Stimulated activated CD4-positive, alpha-beta T cell treated with anti-CD3 and anti-CD28 coated beads, Interleukin-12 subunit alpha, Interleukin-12 subunit beta, amount 100 ng/mL, for 48 hours (primary cell): ENCODE measurements at regions not wholly inside any gene's neighbourhood (a gene's known extent, or its start where the extent isn't known, plus 50 kb on each side); places are given as distances from the start of the nearest gene placed in this dataset.

Source experiments
- DNase-seq, 3 donors: peaks; one replicate each; pipeline ENCODE4 v3.0.0-alpha.2; 2020; ENCODE audit warnings: low read depth in 2 of 3, low spot score in 1 of 3

DNA sequence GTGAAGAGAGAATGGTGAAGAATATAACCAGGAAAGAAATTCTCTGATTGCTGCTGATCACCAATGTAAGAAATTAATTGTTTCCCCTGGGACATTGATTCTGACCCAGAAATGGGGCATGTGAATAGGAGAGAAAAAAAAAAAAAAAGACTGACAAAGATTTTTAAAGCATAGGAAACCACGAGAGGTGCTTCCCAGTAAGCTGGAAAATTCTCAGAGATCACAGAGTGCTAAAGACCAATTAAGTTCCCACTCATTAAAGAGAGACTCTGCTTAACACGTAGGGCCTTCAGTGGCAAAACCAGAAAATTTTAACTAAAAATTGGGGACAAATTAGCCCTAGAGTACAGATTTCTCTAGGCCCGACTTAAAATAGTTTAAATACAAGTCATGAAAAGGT is 604.4 kb downstream of the ARAP2 start:
- no peak for DNase-seq

DNA sequence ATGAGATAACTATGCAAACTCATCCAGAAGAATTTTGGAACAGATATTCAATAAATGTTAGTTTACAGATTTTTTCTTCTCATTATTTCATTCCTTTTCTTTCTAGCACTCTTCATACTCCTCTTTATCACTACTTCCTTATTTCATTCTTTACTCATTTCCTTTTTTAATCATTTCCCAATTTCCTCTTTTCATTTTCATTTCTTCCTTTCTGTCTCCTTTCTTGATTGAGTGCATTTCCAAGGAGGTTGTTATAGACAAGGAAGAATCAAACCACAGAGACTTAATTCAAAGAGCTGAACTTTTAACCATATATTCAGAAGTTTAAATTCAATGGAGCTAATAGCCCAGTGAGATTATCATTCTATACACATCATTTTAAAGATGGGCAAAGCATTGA is 600.7 kb downstream of the ARAP2 start:
- DNase-seq = no peak

DNA sequence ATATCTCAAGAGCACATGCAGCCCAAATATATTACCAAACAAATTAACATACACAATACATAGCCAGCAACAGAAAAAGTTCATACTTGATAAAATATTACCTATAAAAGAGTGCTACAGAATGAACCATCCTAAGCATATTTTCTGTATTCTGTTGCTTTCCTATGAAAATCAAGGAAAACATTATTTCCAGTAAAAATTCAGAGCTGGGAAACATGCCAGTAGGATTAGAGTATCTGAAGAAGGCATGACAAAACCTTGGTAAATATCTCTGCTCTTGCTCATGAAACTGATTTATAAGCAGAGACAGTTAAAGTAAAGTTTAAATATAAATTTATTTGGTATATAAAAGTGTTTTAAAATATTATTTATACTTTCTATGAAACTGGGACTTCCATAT is 599.7 kb downstream of the ARAP2 start:
- DNase-seq = no peak

DNA sequence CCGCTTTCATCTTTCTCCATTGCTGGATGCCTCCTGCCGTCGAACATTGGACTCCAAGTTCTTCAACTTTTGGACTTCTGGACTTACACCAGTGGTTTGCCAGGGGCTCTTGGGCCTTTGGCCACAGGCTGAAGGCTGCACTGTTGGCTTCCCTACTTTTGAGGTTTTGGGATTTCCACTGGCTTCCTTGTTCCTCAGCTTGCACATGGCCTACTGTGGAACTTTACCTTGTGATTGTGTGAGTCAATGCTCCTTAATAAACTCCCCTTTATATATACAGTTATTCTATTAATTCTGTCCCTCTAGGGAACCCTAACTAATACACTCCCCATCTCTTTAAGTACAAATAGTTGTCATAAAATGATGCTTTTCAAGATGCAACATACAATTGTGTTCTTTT is 595.3 kb downstream of the ARAP2 start:
- no peak for DNase-seq

DNA sequence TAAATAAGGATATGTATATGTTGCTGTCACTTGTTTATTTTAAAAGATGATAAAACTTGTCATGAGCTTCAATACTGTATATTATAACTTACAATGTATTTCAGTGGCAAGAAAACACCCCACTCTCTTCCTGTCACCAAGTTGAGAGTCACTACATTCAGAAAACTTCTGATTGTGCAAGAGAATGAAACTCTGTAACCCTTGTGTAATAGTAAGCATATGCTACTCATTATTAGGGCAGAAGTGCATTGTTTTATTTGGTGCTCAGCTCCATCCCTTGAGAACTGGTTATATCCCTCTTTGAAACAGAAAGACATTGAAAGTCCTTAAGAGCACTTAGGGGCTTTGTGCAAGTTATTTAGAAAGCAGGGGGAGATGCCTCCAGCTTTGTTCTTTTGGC is 594.5 kb downstream of the ARAP2 start:
- no peak for DNase-seq

DNA sequence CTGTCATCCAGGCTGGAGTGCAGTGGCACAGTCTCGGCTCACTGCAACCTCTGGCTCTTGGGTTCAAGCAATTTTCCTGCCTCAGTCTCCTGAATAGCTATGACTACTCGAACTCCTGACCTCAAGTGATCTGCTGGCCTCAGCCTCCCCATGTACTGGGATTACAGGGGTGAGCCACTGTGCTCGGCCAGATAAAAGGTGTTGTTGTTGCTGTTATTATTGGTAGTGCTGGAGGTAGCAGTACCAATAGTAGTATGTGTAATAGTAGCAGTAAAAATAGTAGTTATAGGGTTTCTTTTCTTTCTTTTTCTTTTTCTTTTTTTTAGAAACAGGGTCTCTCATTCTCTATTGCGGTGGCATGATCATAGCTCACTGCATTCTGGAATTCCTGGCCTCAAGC is 592.1 kb downstream of the ARAP2 start:
- DNase-seq = no peak

DNA sequence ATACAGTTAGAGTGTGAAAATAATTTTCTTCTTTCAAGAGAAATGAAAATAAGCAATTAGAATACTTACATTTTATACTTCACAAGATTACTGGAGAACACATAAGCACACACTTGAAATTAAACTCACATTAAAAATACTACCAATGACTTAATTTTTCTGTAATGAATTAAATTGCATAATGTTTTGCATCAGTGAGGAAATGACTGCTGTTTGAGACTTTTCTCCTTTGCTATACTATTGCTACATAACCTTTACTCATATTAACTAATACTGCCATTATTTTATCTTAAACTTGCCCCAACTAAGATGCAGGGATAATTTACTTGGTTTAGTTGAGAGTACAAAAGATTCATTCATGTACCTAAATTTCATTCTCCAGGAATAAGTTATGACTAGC is 590.9 kb downstream of the ARAP2 start:
- DNase-seq = no peak

DNA sequence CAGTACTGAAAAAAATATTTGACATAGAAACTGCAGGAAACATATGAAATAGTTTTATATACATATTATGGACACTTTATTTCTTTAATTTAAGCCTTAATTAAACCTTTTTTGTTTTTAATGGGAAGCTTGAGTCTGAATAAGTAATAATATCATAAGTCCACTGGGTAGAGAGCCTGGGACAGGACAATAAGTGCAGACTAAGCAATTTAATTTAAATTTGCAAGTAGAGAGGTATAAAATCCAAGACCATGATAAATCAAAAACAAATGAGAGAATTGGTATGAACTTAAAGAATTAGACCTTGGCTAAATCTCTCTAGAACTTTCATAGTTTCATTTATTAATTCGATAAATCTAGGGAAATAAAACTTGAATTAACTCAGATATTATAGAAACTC is 571.2 kb downstream of the ARAP2 start:
- DNase-seq = no peak

DNA sequence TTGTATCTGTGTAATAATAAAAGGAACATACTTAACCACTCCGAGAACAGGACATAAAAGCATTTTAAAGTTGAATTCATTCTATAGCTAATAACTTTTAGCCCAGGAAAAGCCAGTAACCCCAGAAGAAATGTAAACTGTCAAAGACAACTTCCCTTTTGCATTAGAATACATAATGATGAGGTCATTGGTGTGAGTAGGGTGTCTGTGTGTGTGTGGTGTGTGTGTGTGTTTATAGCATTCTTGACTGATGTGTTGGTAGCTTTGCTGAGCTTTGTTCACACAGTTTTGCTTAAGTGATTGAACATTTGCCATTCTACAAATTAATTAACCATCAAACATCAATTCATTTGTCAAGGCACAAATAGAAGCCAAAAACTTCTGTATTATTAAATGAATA is 559.6 kb downstream of the ARAP2 start:
- no peak for DNase-seq

DNA sequence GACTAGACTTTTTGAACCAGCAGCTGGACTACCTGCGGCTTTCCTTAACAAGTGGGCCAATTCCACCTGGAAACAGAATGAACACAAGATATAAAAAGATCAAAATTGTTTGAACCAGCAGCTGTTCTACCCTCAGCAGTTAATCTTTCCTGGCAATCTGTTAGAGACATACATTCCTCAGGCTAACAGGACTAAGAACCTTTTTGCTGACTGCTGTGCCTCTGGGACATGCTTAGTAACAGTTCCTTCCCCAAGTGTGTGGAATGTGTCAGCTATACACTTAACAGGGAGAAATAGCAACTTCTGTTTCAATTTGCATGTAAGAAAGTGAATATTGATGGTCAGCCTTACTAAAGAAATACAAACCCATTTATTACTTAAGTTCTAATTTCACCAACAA is 554.4 kb downstream of the ARAP2 start:
- no peak for DNase-seq

DNA sequence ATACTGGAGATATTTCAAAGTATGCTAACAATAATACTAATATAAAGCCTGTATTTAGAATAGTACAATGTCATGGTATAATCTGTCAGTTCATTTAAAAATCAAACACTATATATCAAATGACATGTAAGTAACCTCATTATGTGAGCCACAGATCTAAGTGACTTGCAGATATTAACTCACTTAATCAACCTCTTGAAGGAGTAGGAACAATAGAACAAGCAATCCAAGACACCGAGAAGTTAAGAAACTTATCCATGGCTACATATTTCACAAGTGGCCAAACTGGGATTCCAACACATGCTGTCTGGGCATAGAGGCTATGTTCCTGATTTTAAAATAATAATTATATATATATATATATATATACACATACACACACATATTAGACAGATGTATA is 554.0 kb downstream of the ARAP2 start:
- DNase-seq = no peak

DNA sequence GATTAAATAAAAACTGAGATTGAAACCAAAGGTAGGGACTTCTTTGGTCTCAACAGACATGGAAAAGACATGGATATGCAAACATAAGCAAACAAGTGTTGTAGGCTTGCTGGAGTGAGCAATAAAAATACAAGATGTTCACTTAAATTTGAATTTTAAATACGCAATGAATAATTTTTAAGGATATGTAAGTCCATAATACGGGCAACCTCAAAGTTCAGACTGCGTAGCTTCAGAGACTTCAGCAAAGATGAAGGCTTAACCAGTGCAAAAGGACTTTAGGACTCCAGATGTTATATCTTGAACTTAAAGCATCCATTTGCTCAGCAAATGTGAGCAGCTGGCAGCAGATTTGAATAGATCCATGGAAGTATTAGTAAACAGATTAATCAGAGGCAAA is 549.3 kb downstream of the ARAP2 start:
- DNase-seq = no peak

DNA sequence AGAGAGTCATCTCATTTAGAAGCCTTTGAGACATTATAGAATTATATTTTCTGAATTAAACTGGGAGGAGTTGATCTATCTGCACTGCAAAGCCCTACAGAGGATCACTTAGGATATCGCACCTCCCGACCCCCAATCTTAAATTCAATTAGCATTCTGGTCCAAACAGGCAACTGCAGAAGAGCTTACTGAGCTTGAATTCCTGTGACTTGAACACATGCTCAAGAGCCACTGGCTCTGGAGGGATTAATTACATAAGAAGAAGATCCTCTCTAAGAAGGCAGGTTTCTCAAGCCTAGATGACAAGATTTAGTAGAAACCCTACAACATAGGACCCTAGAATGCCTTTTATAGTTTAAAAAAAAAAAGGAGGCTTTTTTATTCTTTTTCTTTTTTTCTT is 548.9 kb downstream of the ARAP2 start:
- DNase-seq = no peak

DNA sequence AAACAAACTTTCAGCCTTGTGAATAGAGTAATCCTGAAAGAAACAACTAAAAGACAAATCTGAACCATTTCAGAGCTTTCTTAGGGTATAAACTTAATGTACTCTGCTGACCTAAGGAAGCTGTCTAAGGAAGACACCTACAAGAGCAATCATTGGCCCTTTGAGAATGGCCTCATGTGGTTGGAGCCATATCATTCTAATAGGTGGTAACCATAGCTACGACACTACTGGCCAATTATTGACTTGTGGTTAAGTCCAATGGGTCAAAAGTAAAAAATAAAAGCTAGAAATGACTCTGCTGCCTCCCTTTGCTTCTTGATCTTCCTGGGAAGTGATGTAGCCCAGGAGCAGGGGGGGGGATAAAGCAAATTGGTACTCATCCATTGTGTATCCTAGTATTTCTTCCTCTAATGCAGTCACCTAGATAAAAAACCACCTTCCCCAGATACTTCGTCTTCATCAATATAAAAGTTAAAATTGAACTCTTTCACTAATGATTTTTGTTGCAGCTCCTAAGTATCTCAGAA is 547.0 kb downstream of the ARAP2 start:
- DNase-seq = no peak

DNA sequence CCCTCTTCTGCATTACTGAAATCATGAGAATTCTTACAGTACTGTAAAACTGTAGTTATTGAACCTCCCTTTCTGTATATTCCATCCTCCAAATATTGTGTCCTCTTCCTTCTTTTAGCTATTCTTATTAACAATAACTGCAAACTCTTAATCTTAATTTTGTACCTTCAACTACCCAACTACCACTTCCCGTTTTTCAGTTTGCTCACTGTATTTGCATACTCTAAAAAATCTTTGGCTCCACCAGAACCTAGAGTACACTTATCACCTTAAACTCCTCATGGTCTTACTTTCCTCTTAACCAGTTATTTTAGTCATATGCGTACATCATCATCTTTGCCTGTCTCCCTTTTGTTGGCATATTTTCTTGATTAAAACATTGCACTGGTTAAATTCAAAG is 543.7 kb downstream of the ARAP2 start:
- no peak for DNase-seq

DNA sequence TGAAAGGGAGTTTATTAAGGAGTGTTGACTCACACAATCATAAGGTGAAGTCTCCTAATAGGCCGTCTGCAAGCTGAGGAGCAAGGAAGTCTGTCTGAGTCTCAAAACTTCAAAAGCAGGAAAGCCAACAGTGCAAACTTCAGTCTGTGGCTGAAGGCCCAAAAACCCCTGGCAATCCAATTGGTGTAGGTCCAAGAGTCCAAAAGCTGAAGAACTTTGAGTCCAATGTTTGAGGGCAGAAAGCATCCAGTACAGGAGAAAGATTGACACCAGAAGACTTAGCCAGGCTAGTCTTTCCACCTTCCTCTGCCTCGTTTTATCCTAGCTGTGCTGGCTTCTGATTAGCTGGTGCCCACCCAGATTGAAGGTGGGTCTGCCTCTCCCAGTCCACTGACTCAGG is 535.2 kb downstream of the ARAP2 start:
- no peak for DNase-seq

DNA sequence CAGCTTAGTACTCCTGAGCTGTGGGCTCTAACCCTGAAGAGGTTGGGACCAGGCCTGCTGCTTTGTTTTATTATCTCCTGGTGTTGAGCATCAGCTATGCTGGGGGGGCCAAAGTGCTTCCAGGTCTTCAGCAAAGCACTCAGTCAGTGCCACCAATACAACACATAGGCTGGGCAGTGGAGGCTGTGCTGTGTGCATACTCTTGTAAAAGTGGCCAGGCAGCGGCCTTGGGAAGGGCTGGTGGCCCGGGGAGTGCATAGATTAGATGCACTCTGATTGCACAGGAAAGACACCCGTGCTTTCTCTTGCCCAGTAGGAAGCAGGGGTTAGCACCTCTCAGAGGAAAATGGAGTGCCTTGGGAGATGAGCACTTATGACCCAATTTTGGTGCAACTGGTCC is 534.0 kb downstream of the ARAP2 start:
- DNase-seq = no peak

DNA sequence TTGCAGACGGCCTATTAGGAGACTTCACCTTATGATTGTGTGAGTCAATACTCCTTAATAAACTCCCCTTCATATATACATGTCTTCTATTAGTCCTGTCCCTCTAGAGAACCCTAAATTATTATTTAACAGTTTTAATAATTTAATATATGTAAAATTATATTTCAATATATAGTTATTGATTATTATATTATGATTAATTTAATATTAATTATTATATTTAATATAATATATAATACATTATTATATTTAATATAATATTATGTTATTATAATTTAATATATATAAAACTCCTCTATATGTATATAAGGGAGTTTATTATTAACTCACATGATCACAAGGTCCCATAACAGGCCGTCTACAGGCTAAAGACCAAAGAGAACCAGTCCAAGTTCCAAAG is 533.2 kb downstream of the ARAP2 start:
- DNase-seq = no peak

DNA sequence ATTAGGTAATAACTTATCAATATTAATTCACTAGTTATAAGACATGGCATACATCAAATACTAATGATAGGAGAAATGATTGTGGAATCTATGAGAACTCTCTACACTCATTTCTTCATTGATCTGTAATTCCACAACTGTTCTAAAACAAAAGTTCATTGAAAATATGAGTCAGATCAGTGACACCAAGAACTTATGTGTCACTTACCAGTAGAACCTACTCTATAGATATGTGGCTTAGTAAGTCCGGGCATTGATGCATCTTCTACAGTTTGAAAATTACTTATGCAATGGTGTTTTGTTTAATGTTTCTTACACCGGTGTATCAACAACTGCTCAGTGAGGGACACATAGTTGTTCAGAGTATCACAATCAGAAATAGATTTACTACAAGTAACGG is 520.3 kb downstream of the ARAP2 start:
- DNase-seq = no peak

DNA sequence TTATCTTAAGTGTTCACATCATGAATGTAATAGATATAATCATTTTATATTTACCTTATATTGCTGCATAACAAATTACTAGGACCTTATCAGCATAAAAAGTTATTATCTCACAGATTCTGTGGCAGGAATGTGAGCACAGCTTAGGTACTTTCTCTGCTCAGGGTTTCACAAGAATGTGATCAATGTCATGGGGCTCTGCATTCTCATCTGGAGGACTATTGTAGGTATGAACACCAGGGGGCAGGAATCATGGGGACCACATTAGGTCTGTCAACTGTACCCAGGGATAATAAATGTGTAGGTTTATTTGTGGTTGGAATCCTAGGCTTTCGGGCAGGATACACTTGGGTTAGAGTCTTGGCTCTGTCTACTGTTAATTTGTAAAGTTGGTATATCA is 519.2 kb downstream of the ARAP2 start:
- no peak for DNase-seq

DNA sequence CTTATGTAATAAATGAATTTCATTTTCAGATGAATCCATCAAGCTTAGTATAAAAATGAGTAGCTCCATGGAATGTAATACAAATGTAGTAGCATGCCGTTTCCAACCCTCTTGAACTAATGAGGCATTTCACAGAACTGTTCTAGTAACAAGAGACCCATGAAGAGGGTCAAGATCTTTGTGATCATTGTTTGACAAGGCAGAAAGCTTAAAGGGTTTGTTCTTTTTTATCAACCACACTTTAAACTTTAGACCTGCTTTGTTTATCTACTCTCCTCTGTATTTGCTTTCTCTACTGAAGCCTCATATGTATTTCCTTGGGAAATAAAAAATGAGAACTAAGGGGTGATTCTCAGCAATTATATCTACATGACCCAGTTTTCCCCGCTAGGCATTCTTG is 513.9 kb downstream of the ARAP2 start:
- DNase-seq = no peak

DNA sequence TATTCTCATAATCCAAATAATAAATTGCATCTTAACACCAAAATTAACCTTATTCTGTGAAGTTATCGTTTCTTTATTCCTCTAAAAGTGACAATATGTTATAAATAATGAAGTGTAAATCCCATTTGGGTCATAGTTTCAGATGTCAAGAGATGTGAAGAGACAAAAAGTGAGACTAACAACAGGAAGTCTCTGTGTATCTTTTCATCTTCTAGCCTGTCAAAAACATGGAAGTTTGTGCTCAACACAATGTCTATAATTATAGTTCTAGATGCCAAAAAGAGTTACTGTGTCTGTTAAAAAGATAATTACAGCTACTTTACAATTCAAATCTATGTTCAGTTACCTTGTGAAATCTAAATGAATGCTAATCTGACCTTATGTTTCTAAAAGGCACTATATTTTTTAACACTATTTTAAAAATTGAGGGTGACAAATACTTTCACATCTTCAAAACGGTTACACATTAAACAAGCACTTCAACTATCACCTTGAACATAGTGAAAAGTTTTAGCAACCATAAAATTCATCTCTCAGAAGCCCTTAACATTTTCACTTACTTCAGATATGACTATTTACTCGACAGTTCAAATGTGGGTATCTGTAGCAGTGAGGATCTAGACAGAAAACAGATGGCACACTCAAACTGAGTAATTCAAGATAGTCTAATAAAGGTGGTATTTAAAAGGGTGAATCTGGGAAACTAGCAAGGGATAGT is 509.8 kb downstream of the ARAP2 start:
- no peak for DNase-seq

DNA sequence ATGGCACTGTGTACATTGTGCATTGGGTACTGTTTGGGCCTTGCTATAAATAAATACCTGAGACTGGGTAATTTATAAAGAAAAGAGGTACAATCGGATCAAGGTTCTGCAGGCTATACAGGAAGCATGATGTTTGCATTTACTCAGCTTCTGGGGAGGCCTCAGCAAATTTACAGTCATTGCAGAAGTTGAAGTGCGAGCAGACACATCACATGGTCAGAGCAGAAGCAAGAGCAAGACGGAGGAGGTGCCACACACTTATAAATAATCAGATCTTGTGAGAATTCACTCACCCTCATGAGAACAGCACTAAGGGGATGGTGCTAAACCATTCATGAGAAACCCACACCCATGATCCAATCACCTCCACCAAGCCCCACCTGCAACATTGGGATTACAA is 505.0 kb downstream of the ARAP2 start:
- no peak for DNase-seq

DNA sequence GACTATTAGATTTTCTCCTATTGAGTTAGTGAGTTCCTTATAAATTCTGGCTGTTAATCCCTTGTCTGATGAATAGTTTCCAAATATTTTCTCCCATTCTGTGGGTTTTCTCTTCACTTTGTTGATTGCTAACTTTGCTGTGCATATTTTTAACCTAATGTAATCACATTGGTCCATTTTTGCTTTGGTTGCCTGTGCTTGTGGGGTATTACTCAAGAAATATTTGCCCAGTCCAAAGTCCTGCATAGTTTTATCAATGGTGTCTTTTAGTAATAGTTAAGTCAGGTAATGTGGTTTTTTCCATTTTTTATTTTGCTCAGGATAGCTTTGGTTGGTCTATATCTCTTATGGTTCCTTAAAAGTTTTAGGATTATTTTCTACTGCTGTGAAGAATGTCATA is 490.3 kb downstream of the ARAP2 start:
- no peak for DNase-seq
